Fibroblast of villous mesenchyme (primary cell): ENCODE measurements at regions not wholly inside any gene's neighbourhood (a gene's known extent, or its start where the extent isn't known, plus 50 kb on each side); places are given as distances from the start of the nearest gene placed in this dataset.

Experiments used
- DNase-seq: peaks from one replicate; pipeline ENCODE4 v3.0.0-alpha.2; 2010; ENCODE audit warnings: low read depth
- H3K4me3 ChIP-seq: 2 replicates; pipeline ENCODE4 v1.5.1; 2011; ENCODE audit warnings: low read depth, mild to moderate bottlenecking, low read length
- TF ChIP-seq, protein P1 (sequence below): IDR thresholded peaks from 2 replicates; pipeline ENCODE4 v1.5.1; 2012; ENCODE audit warnings: low read depth, mild to moderate bottlenecking, low read length; ENCODE audit not compliant: insufficient read depth

DNA sequence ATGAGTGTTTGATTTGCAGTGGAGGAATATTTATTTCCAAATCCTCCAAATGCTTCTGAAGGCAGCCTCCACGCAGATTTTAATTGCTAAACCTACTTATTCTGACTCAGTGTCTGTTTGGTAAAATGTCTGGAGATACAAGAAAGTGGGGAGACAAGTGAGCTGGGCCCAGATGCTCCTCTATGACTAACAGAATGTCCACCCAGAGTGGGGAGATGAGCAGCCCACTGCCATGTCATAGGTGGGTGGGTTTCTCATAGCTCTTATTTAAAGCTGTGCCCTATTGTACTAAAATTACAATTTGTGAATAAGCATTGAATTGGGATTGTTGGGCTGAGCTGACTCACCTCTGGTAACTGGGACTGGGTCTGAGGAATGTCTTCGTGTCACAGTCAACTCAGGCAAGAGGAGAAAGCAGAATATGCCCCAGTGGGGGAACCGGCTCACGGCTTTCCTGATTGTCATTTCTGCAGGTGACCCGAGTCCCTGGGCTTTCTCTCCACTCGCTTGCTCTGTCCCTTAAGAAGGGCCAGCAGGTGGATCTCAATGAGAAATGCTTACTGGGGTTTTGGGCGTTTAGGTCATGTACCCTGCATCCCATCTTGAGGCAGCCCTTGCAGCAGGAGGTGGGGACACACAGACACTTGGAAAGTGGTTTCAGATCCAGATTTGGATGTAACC lies 116.3 kb upstream of the SPRED2 start:
- DNase-seq = no peak
- TF ChIP-seq, protein P1, sequence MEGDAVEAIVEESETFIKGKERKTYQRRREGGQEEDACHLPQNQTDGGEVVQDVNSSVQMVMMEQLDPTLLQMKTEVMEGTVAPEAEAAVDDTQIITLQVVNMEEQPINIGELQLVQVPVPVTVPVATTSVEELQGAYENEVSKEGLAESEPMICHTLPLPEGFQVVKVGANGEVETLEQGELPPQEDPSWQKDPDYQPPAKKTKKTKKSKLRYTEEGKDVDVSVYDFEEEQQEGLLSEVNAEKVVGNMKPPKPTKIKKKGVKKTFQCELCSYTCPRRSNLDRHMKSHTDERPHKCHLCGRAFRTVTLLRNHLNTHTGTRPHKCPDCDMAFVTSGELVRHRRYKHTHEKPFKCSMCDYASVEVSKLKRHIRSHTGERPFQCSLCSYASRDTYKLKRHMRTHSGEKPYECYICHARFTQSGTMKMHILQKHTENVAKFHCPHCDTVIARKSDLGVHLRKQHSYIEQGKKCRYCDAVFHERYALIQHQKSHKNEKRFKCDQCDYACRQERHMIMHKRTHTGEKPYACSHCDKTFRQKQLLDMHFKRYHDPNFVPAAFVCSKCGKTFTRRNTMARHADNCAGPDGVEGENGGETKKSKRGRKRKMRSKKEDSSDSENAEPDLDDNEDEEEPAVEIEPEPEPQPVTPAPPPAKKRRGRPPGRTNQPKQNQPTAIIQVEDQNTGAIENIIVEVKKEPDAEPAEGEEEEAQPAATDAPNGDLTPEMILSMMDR = no peak
- H3K4me3 ChIP-seq = no peak overlapping the region

DNA sequence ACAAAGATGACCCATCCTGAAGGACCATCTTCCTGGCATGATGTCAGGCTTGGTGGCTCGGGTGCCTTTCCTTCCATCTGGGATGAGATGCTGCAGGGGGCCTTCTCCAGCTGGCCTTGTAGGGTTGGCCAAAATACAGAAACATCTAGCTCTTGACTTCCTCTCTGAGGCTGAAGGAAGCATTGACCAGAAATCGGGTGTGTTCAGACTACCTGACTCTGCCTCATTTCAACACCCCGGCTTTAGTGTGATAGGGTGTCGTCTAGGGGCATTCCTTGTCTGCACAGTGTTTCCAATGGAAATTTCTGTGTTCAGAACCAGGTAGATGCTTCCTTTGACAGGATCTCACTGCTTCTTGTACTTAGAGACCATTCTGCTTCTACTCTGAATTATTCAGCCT lies 115.7 kb upstream of the SPRED2 start:
- TF ChIP-seq, protein P1 = no peak
- no peak for DNase-seq
- H3K4me3 ChIP-seq = no peak overlapping the region

DNA sequence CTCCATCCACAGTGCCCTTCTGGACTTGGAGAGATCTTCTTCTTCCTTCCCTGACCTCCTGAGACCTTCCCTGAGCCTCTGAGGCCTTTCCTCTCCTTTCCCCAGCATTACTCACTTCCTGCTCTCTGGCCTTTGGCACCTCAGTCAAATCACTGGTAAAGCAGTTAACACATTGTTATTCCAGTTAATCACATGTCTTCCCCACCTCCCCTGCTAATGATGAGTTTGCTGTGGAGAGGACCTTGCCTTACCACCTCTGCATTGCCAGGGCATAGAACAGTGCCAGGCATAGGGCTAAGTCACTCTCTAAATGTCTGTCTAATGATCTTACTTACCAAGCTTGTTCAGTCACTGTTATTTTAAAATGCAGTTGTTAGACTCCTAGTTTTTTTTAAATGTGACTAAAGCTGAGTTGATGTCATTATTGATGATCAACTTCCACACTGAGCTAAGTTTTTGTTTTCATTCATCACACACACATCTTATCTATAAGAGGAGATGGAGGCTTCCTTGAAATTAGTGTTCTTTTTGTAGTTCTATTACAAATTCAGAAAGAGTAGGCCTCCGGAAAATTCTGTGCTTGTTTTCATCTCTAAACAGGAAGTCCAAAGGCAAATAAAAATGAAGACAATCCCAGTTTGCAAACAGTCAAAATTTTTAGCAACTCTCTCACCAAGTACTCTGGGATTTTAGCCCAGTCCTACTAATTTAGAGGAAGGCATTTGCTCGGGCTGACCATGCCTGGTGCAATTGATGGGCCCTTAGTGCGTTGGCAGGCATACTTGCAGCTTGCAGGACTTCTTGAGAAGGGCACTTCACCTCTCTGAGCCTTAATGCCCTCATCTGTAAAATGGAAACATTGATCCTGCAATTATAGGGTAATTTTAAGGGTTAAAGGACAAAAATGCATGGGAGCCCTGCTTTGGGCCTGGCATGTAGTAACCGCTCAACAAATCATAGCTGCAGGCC lies 113.7 kb upstream of the SPRED2 start:
- TF ChIP-seq, protein P1 = no peak
- no peak overlapping the region for H3K4me3 ChIP-seq
- peak; percentile 48 for DNase-seq

DNA sequence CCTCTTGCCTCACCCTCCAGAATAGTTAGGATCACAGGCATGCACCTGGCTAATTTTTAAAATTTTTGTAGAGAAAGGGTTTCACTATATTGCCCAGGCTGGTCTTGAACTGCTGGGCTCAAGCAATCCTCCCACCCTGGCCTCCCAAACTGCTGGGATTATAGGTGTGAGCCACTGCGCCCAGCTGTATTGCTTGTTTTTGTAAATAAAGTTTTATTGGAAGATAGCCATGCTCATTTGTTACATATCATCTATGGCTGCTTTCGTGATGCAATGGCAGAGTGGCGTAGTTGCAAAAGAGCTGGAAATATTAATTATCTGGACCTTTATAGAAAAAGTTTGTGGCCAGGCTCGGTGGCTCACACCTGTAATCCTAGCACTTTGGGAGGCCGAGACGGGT lies 109.4 kb upstream of the SPRED2 start:
- TF ChIP-seq, protein P1 = no peak
- H3K4me3 ChIP-seq = no peak overlapping the region
- no peak for DNase-seq

DNA sequence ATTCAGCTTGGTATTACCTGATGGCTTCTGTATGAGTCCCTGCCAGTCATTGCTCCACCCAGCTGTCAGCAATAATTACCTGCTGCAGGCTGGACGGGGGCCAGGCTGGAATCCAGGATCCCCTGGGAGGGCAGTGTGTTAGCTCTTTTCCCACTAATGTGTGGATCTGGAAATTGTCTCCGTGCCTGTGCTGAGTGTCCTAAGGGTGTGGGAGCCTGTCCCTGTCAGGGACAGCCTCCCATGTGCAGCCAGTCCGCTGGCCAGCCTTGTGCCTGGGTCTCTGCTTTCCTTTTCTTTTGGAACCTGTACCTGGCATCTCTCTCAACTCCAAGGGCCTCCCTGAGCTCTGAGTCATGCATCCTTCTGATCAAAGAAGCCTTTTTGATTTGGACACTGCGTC lies 107.2 kb upstream of the SPRED2 start:
- TF ChIP-seq, protein P1 = no peak
- DNase-seq = no peak
- H3K4me3 ChIP-seq = no peak overlapping the region

DNA sequence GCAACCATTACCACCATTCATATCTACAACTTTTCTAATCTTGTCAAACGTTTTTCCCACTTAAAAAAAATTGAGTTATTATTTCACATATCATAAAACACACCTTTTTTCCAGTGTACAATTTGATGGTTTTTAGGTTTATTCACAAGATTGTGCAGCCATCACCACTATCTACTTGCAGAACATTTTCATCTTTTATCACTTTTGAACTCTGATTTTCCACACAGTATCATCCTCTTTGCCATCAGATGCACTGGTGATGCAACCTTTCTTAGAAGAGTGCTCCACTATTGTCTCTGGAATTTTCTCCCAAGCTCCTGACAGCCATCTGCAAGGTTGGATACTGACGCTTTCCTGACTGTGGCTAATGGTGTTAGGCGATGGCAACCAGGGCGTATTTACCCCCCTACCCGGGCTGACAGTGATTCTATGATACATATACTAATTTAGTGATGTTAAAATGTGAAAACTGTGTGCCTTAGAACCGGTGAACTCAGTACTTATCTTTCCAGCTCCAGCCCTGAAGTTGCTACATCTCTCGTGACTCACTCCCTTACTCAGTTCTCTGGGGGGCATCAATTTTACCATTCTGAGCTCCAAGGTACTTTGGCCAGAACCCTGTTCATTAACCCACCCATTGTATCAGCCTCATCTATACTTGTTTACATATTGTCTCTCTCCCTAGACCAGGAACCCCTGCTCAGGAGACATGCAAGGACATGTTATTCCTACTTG lies 105.4 kb upstream of the SPRED2 start:
- H3K4me3 ChIP-seq = no peak overlapping the region
- TF ChIP-seq, protein P1 = no peak
- DNase-seq = peak; percentile 37
